ENCODE measurements at regions not wholly inside any gene's neighbourhood (a gene's known extent, or its start where the extent isn't known, plus 50 kb on each side); places are given as distances from the start of the nearest gene placed in this dataset.

GRCh38 chr1:182274618-182275017 is 117.0 kb downstream of the GLUL start:
- no peak for DNase-seq (ENCODE audit: extremely low spot score)
- Histone ChIP-seq H3K4me1 (peaks cover 0 to 5% (median 0%) of the 10 kb centered on the region in 4 donors), H3K4me3 (no peak overlapping the region), H3K27me3 (no peaks in the 10 kb centered on the region), H3K9me3 (no peaks in the 10 kb centered on the region), H3K36me3 (no peaks in the 10 kb centered on the region), H3K27ac (replicated peaks in 1 of 4) (no peak overlapping the region)
- TF ChIP-seq CTCF (IDR thresholded peaks at IDR 0.05): no peak
- no peak for TF ChIP-seq POLR2AphosphoS5 (IDR thresholded peaks at IDR 0.05)
- no peak for TF ChIP-seq EP300 (IDR thresholded peaks at IDR 0.05)
- TF ChIP-seq POLR2A (IDR thresholded peaks at IDR 0.05; ENCODE audit: low read depth): no peak
- WGBS: 92% methylated on average over 6 of the region's 6 CpGs
- intact Hi-C loops (cut with DNase I): no loop called here

GRCh38 chr1:182270731-182271130 is 120.9 kb downstream of the GLUL start:
- Histone ChIP-seq H3K4me3 (no peak overlapping the region), H3K36me3 (no peaks in the 10 kb centered on the region), H3K27ac (replicated peaks in 1 of 4) (no peak overlapping the region), H3K4me1 (no peaks in the 10 kb centered on the region), H3K9me3 (no peaks in the 10 kb centered on the region), H3K27me3 (no peaks in the 10 kb centered on the region)
- 92% methylated on average over 1 of the region's 1 CpG for WGBS
- no peak for TF ChIP-seq POLR2A (IDR thresholded peaks at IDR 0.05; ENCODE audit: low read depth)
- no peak for TF ChIP-seq EP300 (IDR thresholded peaks at IDR 0.05)
- TF ChIP-seq POLR2AphosphoS5 (IDR thresholded peaks at IDR 0.05): no peak
- no peak for TF ChIP-seq CTCF (IDR thresholded peaks at IDR 0.05)
- DNase-seq (ENCODE audit: extremely low spot score): no peak
- intact Hi-C loops (cut with DNase I): no loop called here

- no peak overlapping the region for H3K4me3 ChIP-seq
- DNase-seq (ENCODE audit: extremely low spot score): no peak
- H3K27me3 ChIP-seq: no peaks in the 10 kb centered on the region
- H3K36me3 ChIP-seq: no peaks in the 10 kb centered on the region
- TF ChIP-seq EP300 (IDR thresholded peaks at IDR 0.05) (no peak), CTCF (IDR thresholded peaks at IDR 0.05) (no peak), POLR2A (IDR thresholded peaks at IDR 0.05; ENCODE audit: low read depth) (no peak), POLR2AphosphoS5 (IDR thresholded peaks at IDR 0.05) (no peak)
- H3K27ac ChIP-seq (replicated peaks in 1 of 4): no peak overlapping the region
- intact Hi-C loops (cut with DNase I): no loop called here
- no peaks in the 10 kb centered on the region for H3K9me3 ChIP-seq
- peaks cover 0 to 4% (median 0%) of the 10 kb centered on the region in 4 donors for H3K4me1 ChIP-seq
- 89% methylated on average over 3 of the region's 3 CpGs for WGBS
Measured at GRCh38 chr1:182269097-182269496, 122.5 kb downstream of the GLUL start.

- Histone ChIP-seq H3K4me3 (no peak overlapping the region), H3K27ac (replicated peaks in 1 of 4) (no peak overlapping the region), H3K36me3 (no peaks in the 10 kb centered on the region), H3K27me3 (no peaks in the 10 kb centered on the region), H3K9me3 (no peaks in the 10 kb centered on the region), H3K4me1 (peaks cover 0 to 8% (median 0%) of the 10 kb centered on the region in 4 donors)
- intact Hi-C loops (cut with DNase I): no loop called here
- no peak for DNase-seq (ENCODE audit: extremely low spot score)
- WGBS: 100% methylated on average over 1 of the region's 1 CpG
- TF ChIP-seq CTCF (IDR thresholded peaks at IDR 0.05): no peak
- no peak for TF ChIP-seq POLR2A (IDR thresholded peaks at IDR 0.05; ENCODE audit: low read depth)
- TF ChIP-seq EP300 (IDR thresholded peaks at IDR 0.05): no peak
- TF ChIP-seq POLR2AphosphoS5 (IDR thresholded peaks at IDR 0.05): no peak
Measured at GRCh38 chr1:182268669-182269068, 122.9 kb downstream of the GLUL start.

- no peaks in the 10 kb centered on the region for H3K9me3 ChIP-seq
- TF ChIP-seq EP300 (IDR thresholded peaks at IDR 0.05) (no peak), POLR2AphosphoS5 (IDR thresholded peaks at IDR 0.05) (no peak), POLR2A (IDR thresholded peaks at IDR 0.05; ENCODE audit: low read depth) (no peak), CTCF (IDR thresholded peaks at IDR 0.05) (no peak)
- no peak overlapping the region for H3K27ac ChIP-seq (replicated peaks in 1 of 4)
- H3K4me3 ChIP-seq: no peak overlapping the region
- no peak for DNase-seq (ENCODE audit: extremely low spot score)
- no peaks in the 10 kb centered on the region for H3K27me3 ChIP-seq
- H3K4me1 ChIP-seq: peaks cover 0 to 20% (median 12%) of the 10 kb centered on the region in 4 donors
- intact Hi-C loops (cut with DNase I): no loop called here
- 55% methylated on average over 1 of the region's 1 CpG for WGBS
- H3K36me3 ChIP-seq: no peaks in the 10 kb centered on the region
Measured at GRCh38 chr1:182264185-182264584, 127.4 kb downstream of the GLUL start.

Measured in esophagus muscularis mucosa (tissue), 4 donors.